Natural killer cell (primary cell): ENCODE measurements at regions not wholly inside any gene's neighbourhood (a gene's known extent, or its start where the extent isn't known, plus 50 kb on each side); places are given as distances from the start of the nearest gene placed in this dataset.

Experiments used
- ATAC-seq, 3 donors: fragments of 150-1000 bp in 2 of 3; fragments of 200-7000 bp in 1 of 3; cut with Tn5 transposase; 1 replicate in 1 of 3; 2 replicates in 2 of 3; pipeline ENCODE4 v1.10.0; 2021; ENCODE audit warnings: mild to moderate bottlenecking in 2 of 3, moderate library complexity in 2 of 3
- DNase-seq, 2 donors: peaks; one replicate each; pipeline versions ENCODE4 v3.0.0 to v3.0.0-alpha.2; 2013 to 2021; ENCODE audit warnings: mixed read lengths in 1 of 2
- H3K27ac ChIP-seq: one replicate; pipeline ENCODE4 v1.5.1; 2013; ENCODE audit warnings: mild to moderate bottlenecking, low read length
- H3K27me3 ChIP-seq: one replicate; pipeline ENCODE4 v1.6.1; 2013; ENCODE audit warnings: low read length; ENCODE audit not compliant: control insufficient read depth, insufficient read depth
- H3K36me3 ChIP-seq: one replicate; pipeline ENCODE4 v1.6.1; 2013; ENCODE audit warnings: low read length; ENCODE audit not compliant: control insufficient read depth, insufficient read depth
- H3K4me1 ChIP-seq: one replicate; pipeline ENCODE4 v1.6.1; 2013; ENCODE audit warnings: low read length; ENCODE audit not compliant: control insufficient read depth, insufficient read depth
- H3K4me3 ChIP-seq: one replicate; pipeline ENCODE4 v1.5.1; 2013; ENCODE audit warnings: low read length
- H3K9me3 ChIP-seq: one replicate; pipeline ENCODE4 v1.6.1; 2013; ENCODE audit warnings: low read length; ENCODE audit not compliant: control insufficient read depth, insufficient read depth
- H3K27ac Mint-ChIP-seq, 2 donors: one replicate each; pipeline ENCODE4 v1.8.0; 2022; ENCODE audit warnings: mild to moderate bottlenecking in 2 of 2, mixed read lengths in 2 of 2, moderate library complexity in 1 of 2
- H3K27me3 Mint-ChIP-seq, 2 donors: one replicate each; pipeline ENCODE4 v1.8.0; 2022; ENCODE audit warnings: low read depth in 2 of 2, mixed read lengths in 2 of 2
- H3K36me3 Mint-ChIP-seq: one replicate; pipeline ENCODE4 v1.8.0; 2022; ENCODE audit warnings: mixed read lengths
- H3K4me1 Mint-ChIP-seq, 2 donors: one replicate each; pipeline ENCODE4 v1.8.0; 2022; ENCODE audit warnings: mixed read lengths in 2 of 2
- H3K4me3 Mint-ChIP-seq: one replicate; pipeline ENCODE4 v1.8.0; 2022; ENCODE audit warnings: mild to moderate bottlenecking, moderate library complexity, mixed read lengths
- H3K9me3 Mint-ChIP-seq, 2 donors: one replicate each; pipeline ENCODE4 v1.8.0; 2022; ENCODE audit warnings: mixed read lengths in 2 of 2
- CTCF ChIP-seq: fragments of 200-600 bp; IDR thresholded peaks from one replicate; pipeline ENCODE4 v1.8.0; 2022; ENCODE audit warnings: antibody characterized with exemption
- WGBS: methylation state at CpG from one replicate; pipeline ENCODE4 v1.1.7; 2013; ENCODE audit warnings: missing lambda C conversion rate; ENCODE audit not compliant: insufficient coverage; 5-methylcytosine and 5-hydroxymethylcytosine counted together
- intact Hi-C: fragments of 100-400 bp; cut with micrococcal nuclease; formaldehyde crosslinking; loops from one replicate; pipeline ENCODE4 v1.14.2; 2022

- Histone ChIP-seq H3K9me3 (no peaks in the 10 kb centered on the region), H3K36me3 (no peaks in the 10 kb centered on the region), H3K4me3 (no peak overlapping the region), H3K27me3 (no peaks in the 10 kb centered on the region), H3K4me1 (no peaks in the 10 kb centered on the region), H3K27ac (no peak overlapping the region)
- H3K4me3 Mint-ChIP-seq = no peak overlapping the region
- H3K36me3 Mint-ChIP-seq = no peaks in the 10 kb centered on the region
- TF ChIP-seq CTCF = no peak
- DNase-seq (no peak), ATAC-seq (no peak)
- no CpG with 5 or more reads among the region's 1 CpG for WGBS
- intact Hi-C loops = no loop called here
- H3K9me3 Mint-ChIP-seq = no peaks in the 10 kb centered on the region
- no peaks in the 10 kb centered on the region for H3K4me1 Mint-ChIP-seq
- no peaks in the 10 kb centered on the region for H3K27me3 Mint-ChIP-seq
- H3K27ac Mint-ChIP-seq = no peak overlapping the region
These were observed 379.3 kb downstream of the BCL11A start for GRCh38 chr2:60174146-60174545.

GRCh38 chr2:60172801-60173200, 380.7 kb downstream of the BCL11A start:
- no peak for TF ChIP-seq CTCF

GRCh38 chr2:60170272-60170671, 383.2 kb downstream of the BCL11A start:
- no peaks in the 10 kb centered on the region for H3K9me3 ChIP-seq
- H3K4me3 ChIP-seq = no peak overlapping the region
- H3K36me3 ChIP-seq = no peaks in the 10 kb centered on the region
- H3K27ac ChIP-seq = no peak overlapping the region
- no peak overlapping the region for H3K27ac Mint-ChIP-seq
- no peak overlapping the region for H3K4me3 Mint-ChIP-seq
- intact Hi-C loops = no loop called here
- no peaks in the 10 kb centered on the region for H3K36me3 Mint-ChIP-seq
- no peaks in the 10 kb centered on the region for H3K9me3 Mint-ChIP-seq
- 85% methylated on average over 2 of the region's 3 CpGs for WGBS
- TF ChIP-seq CTCF = no peak
- DNase-seq = no peak
- H3K4me1 Mint-ChIP-seq = no peaks in the 10 kb centered on the region
- H3K27me3 ChIP-seq = no peaks in the 10 kb centered on the region
- no peaks in the 10 kb centered on the region for H3K27me3 Mint-ChIP-seq
- no peak for ATAC-seq
- H3K4me1 ChIP-seq = no peaks in the 10 kb centered on the region

More at GRCh38 chr2:60172801-60173200, 380.7 kb downstream of the BCL11A start:
- Histone ChIP-seq H3K4me3 (no peak overlapping the region), H3K36me3 (no peaks in the 10 kb centered on the region), H3K27me3 (no peaks in the 10 kb centered on the region), H3K4me1 (no peaks in the 10 kb centered on the region), H3K9me3 (no peaks in the 10 kb centered on the region), H3K27ac (no peak overlapping the region)
- no peaks in the 10 kb centered on the region for H3K4me1 Mint-ChIP-seq
- no peaks in the 10 kb centered on the region for H3K36me3 Mint-ChIP-seq
- no peak for ATAC-seq
- no peak for DNase-seq
- no peak overlapping the region for H3K4me3 Mint-ChIP-seq
- no peaks in the 10 kb centered on the region for H3K9me3 Mint-ChIP-seq
- no peak overlapping the region for H3K27ac Mint-ChIP-seq
- intact Hi-C loops = no loop called here
- 59% methylated on average over 2 of the region's 3 CpGs for WGBS
- H3K27me3 Mint-ChIP-seq = no peaks in the 10 kb centered on the region

- H3K4me1 ChIP-seq = no peaks in the 10 kb centered on the region
- no peak overlapping the region for H3K27ac ChIP-seq
- H3K9me3 Mint-ChIP-seq = no peaks in the 10 kb centered on the region
- 96% methylated on average over 3 of the region's 3 CpGs for WGBS
- intact Hi-C loops = no loop called here
- no peaks in the 10 kb centered on the region for H3K36me3 ChIP-seq
- ATAC-seq = no peak
- H3K27me3 Mint-ChIP-seq = no peaks in the 10 kb centered on the region
- TF ChIP-seq CTCF = no peak
- no peak overlapping the region for H3K4me3 ChIP-seq
- H3K27me3 ChIP-seq = no peaks in the 10 kb centered on the region
- no peak for DNase-seq
- H3K4me3 Mint-ChIP-seq = no peak overlapping the region
- no peaks in the 10 kb centered on the region for H3K9me3 ChIP-seq
- H3K4me1 Mint-ChIP-seq = no peaks in the 10 kb centered on the region
- H3K27ac Mint-ChIP-seq = no peak overlapping the region
- no peaks in the 10 kb centered on the region for H3K36me3 Mint-ChIP-seq
These were observed 385.2 kb downstream of the BCL11A start for GRCh38 chr2:60168247-60168646.
